Esophagus muscularis mucosa (tissue), 4 donors: ENCODE measurements at regions not wholly inside any gene's neighbourhood (a gene's known extent, or its start where the extent isn't known, plus 50 kb on each side); places are given as distances from the start of the nearest gene placed in this dataset.

Experiments used
- EP300 ChIP-seq: sonication (generic); formaldehyde crosslinking; IDR thresholded peaks from one replicate; pipeline ENCODE4 v1.6.1; 2017; ENCODE audit warnings: antibody characterized with exemption
- POLR2A ChIP-seq: fragments of 450-650 bp; IDR thresholded peaks from one replicate; pipeline ENCODE4 v1.6.1; 2017; ENCODE audit warnings: antibody characterized with exemption, moderate library complexity, mild to moderate bottlenecking, low read depth
- POLR2AphosphoS5 ChIP-seq, 2 donors: sonication (generic); formaldehyde crosslinking; IDR thresholded peaks; one replicate each; pipeline ENCODE4 v1.6.1; 2017; ENCODE audit warnings: antibody characterized with exemption in 2 of 2
- TF ChIP-seq, protein P1 (sequence below), 3 experiments: fragments of 200-600 bp in 2 of 3; fragments of 450-650 bp in 1 of 3; sonication (generic) in 2 of 3; IDR thresholded peaks; one replicate each; pipeline ENCODE4 v1.5.1; 2017 to 2019; ENCODE audit warnings: antibody characterized with exemption in 3 of 3, mild to moderate bottlenecking in 2 of 3, moderate library complexity in 1 of 3

DNA sequence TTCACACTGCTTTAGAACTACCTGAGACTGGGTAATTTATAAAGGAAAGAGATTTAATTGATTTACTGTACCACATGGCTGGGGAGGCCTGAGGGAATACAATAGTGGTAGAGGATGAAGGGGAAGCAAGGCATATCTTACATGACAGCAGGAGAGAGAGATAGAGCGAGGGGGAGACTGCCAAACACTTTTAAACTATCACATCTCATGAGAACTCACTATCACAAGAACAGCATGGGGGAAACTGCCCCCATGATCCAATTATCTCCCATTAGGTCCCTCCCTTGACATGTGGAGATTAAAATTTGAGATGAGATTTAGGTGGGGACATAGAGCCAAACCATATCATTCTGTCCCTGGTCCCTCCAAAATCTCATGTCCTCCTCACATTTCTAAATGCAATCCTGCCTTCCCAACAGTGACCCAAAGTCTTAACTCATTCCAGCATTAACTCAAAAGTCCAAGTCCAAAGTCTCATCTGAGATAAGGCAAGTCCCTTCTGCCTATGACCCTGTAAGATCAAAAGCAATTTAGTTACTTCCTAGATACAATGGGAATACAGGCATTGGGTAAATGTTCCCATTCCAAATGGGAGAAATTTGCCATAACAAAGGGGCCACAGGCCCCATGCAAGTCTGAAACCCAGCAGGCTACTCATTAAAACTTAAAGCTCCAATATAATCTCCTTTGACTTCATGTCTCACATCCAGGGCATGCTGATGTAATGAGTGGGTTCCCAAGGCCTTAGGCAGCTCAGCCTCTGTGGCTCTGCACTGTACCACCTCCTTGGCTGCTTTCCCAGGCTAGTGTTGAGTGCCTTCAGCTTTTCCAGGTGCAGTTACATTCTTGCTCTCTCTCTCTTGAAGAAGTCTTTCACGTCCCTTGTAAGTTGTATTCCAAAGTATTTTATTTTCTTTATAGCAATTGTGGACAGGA is 481.7 kb upstream of the TGFBR2 start:
- TF ChIP-seq, protein P1, sequence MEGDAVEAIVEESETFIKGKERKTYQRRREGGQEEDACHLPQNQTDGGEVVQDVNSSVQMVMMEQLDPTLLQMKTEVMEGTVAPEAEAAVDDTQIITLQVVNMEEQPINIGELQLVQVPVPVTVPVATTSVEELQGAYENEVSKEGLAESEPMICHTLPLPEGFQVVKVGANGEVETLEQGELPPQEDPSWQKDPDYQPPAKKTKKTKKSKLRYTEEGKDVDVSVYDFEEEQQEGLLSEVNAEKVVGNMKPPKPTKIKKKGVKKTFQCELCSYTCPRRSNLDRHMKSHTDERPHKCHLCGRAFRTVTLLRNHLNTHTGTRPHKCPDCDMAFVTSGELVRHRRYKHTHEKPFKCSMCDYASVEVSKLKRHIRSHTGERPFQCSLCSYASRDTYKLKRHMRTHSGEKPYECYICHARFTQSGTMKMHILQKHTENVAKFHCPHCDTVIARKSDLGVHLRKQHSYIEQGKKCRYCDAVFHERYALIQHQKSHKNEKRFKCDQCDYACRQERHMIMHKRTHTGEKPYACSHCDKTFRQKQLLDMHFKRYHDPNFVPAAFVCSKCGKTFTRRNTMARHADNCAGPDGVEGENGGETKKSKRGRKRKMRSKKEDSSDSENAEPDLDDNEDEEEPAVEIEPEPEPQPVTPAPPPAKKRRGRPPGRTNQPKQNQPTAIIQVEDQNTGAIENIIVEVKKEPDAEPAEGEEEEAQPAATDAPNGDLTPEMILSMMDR (IDR thresholded peaks at IDR 0.05) = no peak
- TF ChIP-seq POLR2AphosphoS5 (IDR thresholded peaks at IDR 0.05) (no peak), POLR2A (no peak), EP300 (no peak)
